Pulmonary artery endothelial cell (primary cell): ENCODE measurements at regions not wholly inside any gene's neighbourhood (a gene's known extent, or its start where the extent isn't known, plus 50 kb on each side); places are given as distances from the start of the nearest gene placed in this dataset.
"Not testable (repeated sequence)": the region's sequence is repeated elsewhere in the genome, so short reads cannot be mapped to it uniquely, and the experiment has no call there.

Experiments
- DNase-seq: peaks from one replicate; pipeline ENCODE4 v3.0.0-alpha.2; 2011; ENCODE audit warnings: low read depth, low spot score

- DNase-seq, result not testable (repeated sequence)
Observed at GRCh38 chr15:84152381-84152979, 83.1 kb upstream of the GOLGA6L4 start.

DNA sequence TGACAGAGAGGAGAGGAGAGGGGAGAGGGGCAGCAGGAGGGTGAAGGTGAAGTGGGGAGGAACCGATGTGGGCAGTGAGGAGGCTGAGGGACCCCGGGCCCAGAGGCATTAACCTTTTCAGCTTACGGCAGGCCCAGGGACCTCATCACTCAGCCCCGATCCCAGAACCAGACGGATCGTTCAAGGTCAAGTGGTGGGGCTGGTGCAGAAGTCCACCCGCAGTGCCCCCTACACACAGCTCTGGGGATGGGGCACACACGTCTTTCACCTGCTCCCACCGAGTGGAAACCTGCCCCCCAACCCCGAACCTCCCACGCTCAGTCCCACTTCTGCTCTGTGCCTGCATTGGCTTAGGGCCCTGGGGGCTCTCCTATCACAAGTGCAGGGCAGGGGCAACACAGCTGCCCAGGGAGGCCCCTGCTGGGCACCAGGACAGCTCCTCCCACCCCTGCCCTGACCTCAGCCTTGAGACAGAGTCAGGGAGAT is 81.9 kb upstream of the GOLGA6L4 start:
- DNase-seq, result not testable (repeated sequence)

DNA sequence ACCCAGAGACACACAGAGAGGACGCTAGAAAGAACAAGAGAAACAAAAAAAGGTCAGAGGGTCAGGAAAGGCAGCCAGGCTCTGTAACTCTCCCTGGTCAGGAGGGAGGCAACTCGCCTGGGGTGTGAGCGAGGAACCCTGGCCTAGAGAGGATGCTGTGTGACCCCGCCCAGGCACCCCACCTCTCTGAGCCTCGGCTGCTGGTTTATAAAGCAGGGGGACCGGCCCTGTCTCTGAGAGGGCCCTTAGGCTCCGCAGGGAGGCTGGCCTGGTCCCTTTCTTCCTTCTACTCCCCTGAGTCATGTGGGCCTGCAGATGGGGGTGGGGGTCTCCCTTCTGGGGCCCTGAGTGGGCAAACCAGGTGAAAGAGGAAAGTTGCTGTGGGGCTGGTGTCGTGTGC is 81.3 kb upstream of the GOLGA6L4 start:
- DNase-seq, result not testable (repeated sequence)

GRCh38 chr15:84154787-84155186 is 80.8 kb upstream of the GOLGA6L4 start:
- DNase-seq, result not testable (repeated sequence)

DNA sequence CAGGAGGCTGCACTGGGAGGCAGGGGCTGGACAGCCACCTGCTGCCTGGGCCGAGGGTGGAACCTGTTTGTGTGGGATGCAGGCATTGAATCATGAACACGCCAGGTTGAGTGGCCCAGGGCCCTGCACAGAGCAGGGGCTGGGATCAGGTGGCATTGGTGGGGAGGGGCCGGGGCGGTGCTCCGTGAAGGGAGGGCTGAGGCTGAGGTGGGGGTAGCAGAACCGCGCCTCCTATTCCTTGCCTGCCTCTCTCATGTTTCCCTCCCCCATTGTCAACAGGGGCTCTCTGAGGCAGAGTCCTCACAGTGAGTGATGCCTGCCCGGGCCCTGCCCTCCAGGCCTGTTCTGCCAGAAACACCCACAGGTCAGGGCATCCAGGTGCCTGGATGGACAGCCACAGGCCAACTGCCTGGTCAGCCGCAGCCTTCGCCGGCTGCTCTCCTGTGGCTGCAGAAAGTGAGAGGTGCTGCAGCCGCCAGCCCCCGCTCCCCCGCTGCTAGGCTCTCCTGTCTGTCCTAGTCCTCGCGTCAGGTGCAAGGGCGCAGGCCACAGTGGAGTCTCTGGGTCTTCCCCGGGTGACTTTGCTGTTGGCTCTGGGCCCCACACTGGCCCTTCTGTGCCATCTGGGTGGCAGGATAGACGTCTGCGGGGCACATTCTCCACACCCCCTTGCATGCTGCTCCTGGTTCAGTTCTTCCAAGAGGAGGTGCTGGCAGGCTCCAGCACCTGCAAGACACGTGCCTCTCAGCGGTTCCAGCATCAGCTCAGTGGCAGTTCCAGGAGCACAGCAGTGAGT is 79.6 kb upstream of the GOLGA6L4 start:
- DNase-seq, result not testable (repeated sequence)

- DNase-seq, result not testable (repeated sequence)
Observed at GRCh38 chr15:84156588-84156840, 79.1 kb upstream of the GOLGA6L4 start.

GRCh38 chr15:84157056-84157632 is 78.4 kb upstream of the GOLGA6L4 start:
- not testable (repeated sequence) for DNase-seq

DNA sequence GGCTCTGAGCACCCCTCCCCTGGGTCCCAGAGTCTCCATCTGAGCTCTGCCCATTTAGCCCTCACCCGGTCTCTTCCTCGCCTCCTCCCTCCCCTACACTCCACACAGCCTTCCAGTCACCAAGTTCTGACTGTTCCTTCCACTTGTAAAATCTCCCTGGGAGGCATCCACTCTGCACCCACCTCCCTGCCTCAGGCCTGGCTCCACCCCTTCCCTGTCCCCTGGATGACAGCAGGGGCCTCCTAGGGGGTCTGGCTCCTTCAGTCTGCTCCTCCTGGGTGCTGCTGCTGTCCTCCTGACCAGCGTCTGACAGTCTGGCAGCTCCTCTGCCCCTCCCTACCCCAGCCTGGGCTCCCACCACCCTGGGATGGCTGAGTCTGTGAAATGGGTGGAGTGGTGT is 77.7 kb upstream of the GOLGA6L4 start:
- not testable (repeated sequence) for DNase-seq

DNA sequence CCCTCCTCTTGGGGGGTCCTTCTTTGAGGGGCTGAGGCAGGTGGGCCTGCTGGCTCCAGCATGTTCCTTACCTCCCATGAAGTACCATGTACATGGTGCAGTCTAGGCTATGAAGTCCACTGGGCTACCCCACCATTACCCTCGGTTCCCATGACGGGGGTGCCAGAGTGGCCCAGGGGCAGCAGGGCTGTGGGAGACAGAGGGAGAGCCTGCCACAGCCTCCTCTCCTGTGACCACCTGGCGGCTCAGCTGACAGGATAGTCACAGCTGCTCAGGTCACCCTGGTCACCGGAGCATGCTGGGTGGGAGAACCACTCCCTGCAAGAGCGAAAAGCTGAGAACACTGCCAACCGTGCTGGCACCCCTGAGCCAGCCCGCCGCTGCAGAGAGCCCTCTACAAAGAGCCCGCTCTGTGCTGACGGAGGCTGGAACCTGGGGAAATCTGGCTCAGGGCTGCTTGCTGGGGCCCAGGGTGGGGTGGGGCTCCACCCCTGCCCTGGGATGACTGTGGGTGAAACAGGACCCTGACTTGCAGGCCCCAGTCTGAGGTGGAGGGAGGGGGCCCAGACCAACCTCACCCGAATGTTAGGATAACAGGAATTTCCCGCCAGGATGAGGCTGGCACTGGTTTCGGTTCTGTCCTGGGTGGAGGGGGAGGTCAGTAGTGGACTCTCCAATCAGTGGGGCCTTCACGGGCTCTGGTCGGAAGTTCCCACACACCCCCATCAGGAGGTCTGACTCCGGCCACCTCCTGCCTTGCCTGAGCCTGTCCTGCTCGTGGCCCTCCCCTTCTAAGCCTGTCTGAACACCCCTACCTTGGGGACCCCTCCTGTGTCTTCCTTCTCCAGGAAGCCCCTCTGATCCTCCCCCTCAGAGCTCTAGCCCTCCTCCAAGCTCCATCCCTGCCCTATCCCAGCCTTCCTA is 76.0 kb upstream of the GOLGA6L4 start:
- DNase-seq, result not testable (repeated sequence)

- not testable (repeated sequence) for DNase-seq
Observed at GRCh38 chr15:84164423-84165292, 70.9 kb upstream of the GOLGA6L4 start.

GRCh38 chr15:84170029-84170428 is 65.5 kb upstream of the GOLGA6L4 start:
- not testable (repeated sequence) for DNase-seq

- not testable (repeated sequence) for DNase-seq
Observed at GRCh38 chr15:84173231-84173610, 62.4 kb upstream of the GOLGA6L4 start.
